ENCODE measurements at regions not wholly inside any gene's neighbourhood (a gene's known extent, or its start where the extent isn't known, plus 50 kb on each side); places are given as distances from the start of the nearest gene placed in this dataset.

GRCh38 chr4:162408309-162408708 is 244.5 kb upstream of the FSTL5 start:
- TF ChIP-seq POLR2A (IDR thresholded peaks at IDR 0.05): no peak
- no peak for TF ChIP-seq CTCF (IDR thresholded peaks at IDR 0.05)

All from adrenal gland (tissue), 5 donors.